GM19395 (cell line): ENCODE measurements at regions not wholly inside any gene's neighbourhood (a gene's known extent, or its start where the extent isn't known, plus 50 kb on each side); places are given as distances from the start of the nearest gene placed in this dataset.

Source experiments
- ATAC-seq: cut with Tn5 transposase; IDR thresholded peaks from one replicate; pipeline ENCODE4 v1.9.1; 2021; ENCODE audit warnings: mild to moderate bottlenecking, moderate library complexity; ENCODE audit not compliant: unreplicated experiment

GRCh38 chr4:32988165-32988811 is 2268.1 kb downstream of the PCDH7 start:
- no peak for ATAC-seq

- no peak for ATAC-seq
Measured at GRCh38 chr4:32991663-32992062, 2271.5 kb downstream of the PCDH7 start.

- ATAC-seq = no peak
Measured at GRCh38 chr4:32994981-32995881, 2275.1 kb downstream of the PCDH7 start.

- ATAC-seq = no peak
Measured at GRCh38 chr4:33013282-33013681, 2293.1 kb downstream of the PCDH7 start.

- no peak for ATAC-seq
Measured at GRCh38 chr4:33025236-33025635, 2305.1 kb downstream of the PCDH7 start.

GRCh38 chr4:33029976-33030375 is 2309.8 kb downstream of the PCDH7 start:
- no peak for ATAC-seq

GRCh38 chr4:33031328-33031727 is 2311.2 kb downstream of the PCDH7 start:
- no peak for ATAC-seq

- no peak for ATAC-seq
Measured at GRCh38 chr4:33037464-33037863, 2317.3 kb downstream of the PCDH7 start.

- no peak for ATAC-seq
Measured at GRCh38 chr4:33045334-33045733, 2325.2 kb downstream of the PCDH7 start.

- ATAC-seq = no peak
Measured at GRCh38 chr4:33052241-33052640, 2332.1 kb downstream of the PCDH7 start.

GRCh38 chr4:33054161-33054560 is 2334.0 kb downstream of the PCDH7 start:
- ATAC-seq = no peak

GRCh38 chr4:33054656-33055196 is 2334.6 kb downstream of the PCDH7 start:
- ATAC-seq = no peak

- ATAC-seq = no peak
Measured at GRCh38 chr4:33057736-33058135, 2337.6 kb downstream of the PCDH7 start.

GRCh38 chr4:33058998-33059397 is 2338.8 kb downstream of the PCDH7 start:
- no peak for ATAC-seq

GRCh38 chr4:33060674-33061542 is 2340.7 kb downstream of the PCDH7 start:
- peak; percentile 84 for ATAC-seq

- no peak for ATAC-seq
Measured at GRCh38 chr4:33061727-33062126, 2341.6 kb downstream of the PCDH7 start.

GRCh38 chr4:33062155-33062806 is 2342.1 kb downstream of the PCDH7 start:
- ATAC-seq = no peak

GRCh38 chr4:33063241-33063640 is 2343.1 kb downstream of the PCDH7 start:
- ATAC-seq = no peak

GRCh38 chr4:33064238-33064637 is 2344.1 kb downstream of the PCDH7 start:
- ATAC-seq = no peak

GRCh38 chr4:33065749-33066148 is 2345.6 kb downstream of the PCDH7 start:
- ATAC-seq = no peak
